Nephron progenitor cell (in vitro differentiated cells): ENCODE measurements at regions not wholly inside any gene's neighbourhood (a gene's known extent, or its start where the extent isn't known, plus 50 kb on each side); places are given as distances from the start of the nearest gene placed in this dataset.

Source experiments
- DNase-seq: peaks from one replicate; pipeline ENCODE4 v3.0.0; 2021
- H3K27ac Mint-ChIP-seq: 2 replicates; pipeline ENCODE4 v1.8.0; 2021; ENCODE audit warnings: mild to moderate bottlenecking, moderate library complexity, mixed read lengths
- H3K27me3 Mint-ChIP-seq: 2 replicates; pipeline ENCODE4 v1.8.0; 2021; ENCODE audit warnings: mild to moderate bottlenecking, low read depth, mixed read lengths; ENCODE audit not compliant: poor library complexity
- H3K36me3 Mint-ChIP-seq: 2 replicates; pipeline ENCODE4 v1.8.0; 2021; ENCODE audit warnings: low read depth, mixed read lengths
- H3K4me1 Mint-ChIP-seq: 2 replicates; pipeline ENCODE4 v1.8.0; 2021; ENCODE audit warnings: mixed read lengths
- H3K4me3 Mint-ChIP-seq: 2 replicates; pipeline ENCODE4 v1.8.0; 2021; ENCODE audit warnings: mild to moderate bottlenecking, moderate library complexity, mixed read lengths
- H3K9me3 Mint-ChIP-seq: 2 replicates; pipeline ENCODE4 v1.8.0; 2021; ENCODE audit warnings: mild to moderate bottlenecking, moderate library complexity, mixed read lengths
- CTCF ChIP-seq: fragments of 200-600 bp; sonication (generic); IDR thresholded peaks from 2 replicates; pipeline ENCODE4 v1.5.0; 2021; ENCODE audit warnings: antibody characterized with exemption

DNA sequence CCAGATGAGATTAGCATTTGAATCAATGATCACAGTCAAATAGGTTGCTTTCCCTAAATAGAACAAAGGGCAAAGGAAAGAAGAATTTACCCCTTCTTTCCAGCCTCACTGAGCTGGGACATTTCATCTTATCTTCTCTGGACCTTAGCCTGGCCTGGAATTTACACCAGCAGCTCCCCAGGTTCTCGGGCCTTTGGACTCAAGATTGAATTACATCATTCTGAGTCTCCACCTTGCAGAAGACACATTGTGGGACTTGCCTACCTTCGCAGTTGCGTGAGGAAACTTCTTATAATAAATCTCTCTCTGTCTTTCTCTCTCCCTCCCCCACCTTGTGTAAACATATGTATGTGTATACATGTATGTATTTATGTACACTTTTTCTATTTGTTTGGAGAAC lies 732.4 kb downstream of the IPMK start:
- H3K4me3 Mint-ChIP-seq, result no peak overlapping the region
- no peak for DNase-seq

DNA sequence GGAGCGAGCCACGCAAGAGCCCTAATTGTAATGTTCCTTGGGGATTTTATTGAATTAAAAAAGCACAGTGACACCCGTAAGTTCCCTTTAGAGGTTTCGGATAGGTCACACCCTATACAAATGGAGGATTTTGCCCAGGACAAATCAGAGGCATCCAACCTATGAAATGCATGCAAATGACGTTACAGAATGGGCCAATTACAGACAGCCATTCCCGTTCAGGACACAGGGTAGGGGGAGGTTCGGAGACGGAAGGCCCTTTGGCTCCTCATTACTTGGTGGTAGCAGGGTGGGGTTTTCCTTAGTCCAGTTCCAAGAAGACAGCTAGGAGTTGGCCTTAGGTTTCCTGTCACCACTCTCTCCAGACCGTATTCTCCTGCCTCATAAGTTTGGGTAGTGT lies 754.1 kb downstream of the IPMK start:
- no peaks in the 10 kb centered on the region for H3K36me3 Mint-ChIP-seq
- no peaks in the 10 kb centered on the region for H3K27me3 Mint-ChIP-seq
- DNase-seq, result no peak
- H3K27ac Mint-ChIP-seq, result no peak overlapping the region
- H3K4me1 Mint-ChIP-seq, result no peaks in the 10 kb centered on the region
- no peak for TF ChIP-seq CTCF
- peaks cover 8% of the 10 kb centered on the region for H3K9me3 Mint-ChIP-seq
- no peak overlapping the region for H3K4me3 Mint-ChIP-seq

More for the DNA sequence above, 732.4 kb downstream of the IPMK start:
- Mint-ChIP-seq H3K27ac (no peak overlapping the region), H3K27me3 (no peaks in the 10 kb centered on the region), H3K9me3 (peaks cover 3% of the 10 kb centered on the region), H3K4me1 (peaks cover 7% of the 10 kb centered on the region), H3K36me3 (no peaks in the 10 kb centered on the region)
- no peak for TF ChIP-seq CTCF

DNA sequence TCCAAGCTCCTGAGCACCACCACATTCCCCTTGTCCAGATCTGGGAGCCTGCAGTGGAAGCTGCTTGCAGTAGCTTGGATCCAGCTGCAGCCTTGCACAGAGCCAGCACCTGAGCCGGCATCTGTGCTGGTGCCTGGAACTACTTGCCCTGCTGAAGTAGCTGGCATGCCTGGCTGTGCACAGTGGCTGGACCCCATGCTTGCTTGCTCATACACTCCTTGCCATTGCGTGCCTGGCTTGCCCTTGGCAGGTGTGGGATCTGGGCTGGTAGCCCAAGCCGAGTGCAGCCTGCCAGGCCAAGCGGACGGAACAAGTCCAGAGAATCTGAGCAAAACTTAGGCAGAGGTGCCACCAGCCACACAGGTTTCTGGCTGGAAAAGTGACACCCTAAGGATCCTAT lies 759.9 kb downstream of the IPMK start:
- no peak for DNase-seq
- peaks cover 5% of the 10 kb centered on the region for H3K9me3 Mint-ChIP-seq
- no peaks in the 10 kb centered on the region for H3K36me3 Mint-ChIP-seq
- no peak overlapping the region for H3K4me3 Mint-ChIP-seq
- H3K27ac Mint-ChIP-seq, result no peak overlapping the region
- no peaks in the 10 kb centered on the region for H3K27me3 Mint-ChIP-seq
- H3K4me1 Mint-ChIP-seq, result no peaks in the 10 kb centered on the region
- no peak for TF ChIP-seq CTCF

GRCh38 chr10:57506414-57507094 lies 761.1 kb downstream of the IPMK start:
- no peak overlapping the region for H3K4me3 Mint-ChIP-seq
- no peak overlapping the region for H3K27ac Mint-ChIP-seq
- DNase-seq, result no peak
- no peaks in the 10 kb centered on the region for H3K27me3 Mint-ChIP-seq
- TF ChIP-seq CTCF, result no peak
- H3K4me1 Mint-ChIP-seq, result no peaks in the 10 kb centered on the region
- peaks cover 5% of the 10 kb centered on the region for H3K9me3 Mint-ChIP-seq
- no peaks in the 10 kb centered on the region for H3K36me3 Mint-ChIP-seq

DNA sequence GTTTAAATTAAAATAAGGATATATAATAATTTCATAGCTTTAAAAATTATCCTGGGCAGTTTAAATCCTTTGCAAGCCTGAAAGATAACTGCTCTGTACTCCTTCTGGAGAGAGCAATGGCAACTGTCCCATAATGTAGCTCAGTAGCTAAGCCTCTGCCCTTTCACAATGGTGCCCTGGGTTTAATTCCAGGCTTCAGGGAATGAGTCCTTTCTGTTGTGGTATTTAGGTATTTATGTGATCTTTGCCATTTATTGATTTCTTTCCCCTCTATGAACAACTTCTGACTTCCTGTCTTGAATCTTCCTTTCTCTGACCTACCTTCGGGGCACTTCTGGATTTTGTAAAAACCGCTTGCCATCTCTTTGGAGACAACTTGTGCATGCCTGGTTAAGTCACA lies 773.2 kb downstream of the IPMK start:
- H3K27me3 Mint-ChIP-seq, result no peaks in the 10 kb centered on the region

More for the DNA sequence above, 773.2 kb downstream of the IPMK start:
- no peak for TF ChIP-seq CTCF
- no peaks in the 10 kb centered on the region for H3K36me3 Mint-ChIP-seq
- H3K4me1 Mint-ChIP-seq, result no peaks in the 10 kb centered on the region
- no peak overlapping the region for H3K4me3 Mint-ChIP-seq
- DNase-seq, result no peak
- no peak overlapping the region for H3K27ac Mint-ChIP-seq
- no peaks in the 10 kb centered on the region for H3K9me3 Mint-ChIP-seq
